Neural cell (in vitro differentiated cells): ENCODE measurements at regions not wholly inside any gene's neighbourhood (a gene's known extent, or its start where the extent isn't known, plus 50 kb on each side); places are given as distances from the start of the nearest gene placed in this dataset.

Experiments used
- H2AFZ ChIP-seq: fragments of 200-600, 300-800 bp; sonication (generic), shearing (Covaris generic); 2 replicates; pipeline ENCODE4 v1.6.0; 2014; ENCODE audit warnings: low read depth, mild to moderate bottlenecking, antibody characterized with exemption, low read length, moderate library complexity
- H3F3A ChIP-seq: fragments of 200-600 bp; shearing (Covaris generic); 2 replicates; pipeline ENCODE4 v1.6.1; 2016; ENCODE audit warnings: mild to moderate bottlenecking, moderate library complexity, mixed read lengths, antibody characterized with exemption, low read length; ENCODE audit not compliant: insufficient read depth, poor library complexity, severe bottlenecking
- H3K27ac ChIP-seq: fragments of 200-600, 300-800 bp; sonication (generic), shearing (Covaris generic); 2 replicates; pipeline ENCODE4 v1.5.1; 2014; ENCODE audit warnings: mild to moderate bottlenecking, low read length, moderate library complexity
- H3K27me3 ChIP-seq: fragments of 300-800, 200-600 bp; sonication (generic), shearing (Covaris generic); 2 replicates; pipeline ENCODE4 v1.6.0; 2014; ENCODE audit warnings: mild to moderate bottlenecking, low read depth, low read length, moderate library complexity; ENCODE audit not compliant: insufficient read depth
- H3K36me3 ChIP-seq: fragments of 300-800, 200-600 bp; sonication (generic), shearing (Covaris generic); 2 replicates; pipeline ENCODE4 v1.5.1; 2014; ENCODE audit warnings: mild to moderate bottlenecking, antibody characterized with exemption, low read length, moderate library complexity; ENCODE audit not compliant: insufficient read depth
- H3K4me2 ChIP-seq: fragments of 300-800, 200-600 bp; sonication (generic), shearing (Covaris generic); 2 replicates; pipeline ENCODE4 v1.6.0; 2014; ENCODE audit warnings: mild to moderate bottlenecking, low read length
- H3K4me3 ChIP-seq: fragments of 300-800, 200-600 bp; sonication (generic), shearing (Covaris generic); 2 replicates; pipeline ENCODE4 v1.5.1; 2014; ENCODE audit warnings: mild to moderate bottlenecking, low read length, moderate library complexity
- H3K79me2 ChIP-seq: fragments of 200-600 bp; shearing (Covaris generic); replicated peaks from 2 replicates; pipeline ENCODE4 v1.6.0; 2014; ENCODE audit warnings: mild to moderate bottlenecking, low read length, moderate library complexity; ENCODE audit not compliant: insufficient read depth
- H3K9ac ChIP-seq: fragments of 300-800, 200-600 bp; sonication (generic), shearing (Covaris generic); 2 replicates; pipeline ENCODE4 v1.6.1; 2016; ENCODE audit warnings: mild to moderate bottlenecking, low read length, mixed read lengths
- H3K9me2 ChIP-seq: fragments of 200-600 bp; shearing (Covaris generic); 2 replicates; pipeline ENCODE4 v1.6.1; 2016; ENCODE audit warnings: mild to moderate bottlenecking, low read length, mixed read lengths; ENCODE audit not compliant: insufficient read depth
- H3K9me3 ChIP-seq: fragments of 200-600, 300-800 bp; sonication (generic), shearing (Covaris generic); 2 replicates; pipeline ENCODE4 v1.6.1; 2016; ENCODE audit warnings: mild to moderate bottlenecking, mixed run types, low read length, moderate library complexity, mixed read lengths
- H4K20me1 ChIP-seq: fragments of 200-600 bp; shearing (Covaris generic); 2 replicates; pipeline ENCODE4 v1.6.1; 2016; ENCODE audit warnings: mild to moderate bottlenecking, mixed run types; ENCODE audit not compliant: insufficient read depth
- EP300 ChIP-seq: fragments of 450-650 bp; conservative IDR thresholded peaks from 2 replicates; pipeline ENCODE4 v1.6.1; 2014; ENCODE audit warnings: antibody characterized with exemption, mild to moderate bottlenecking, moderate library complexity; ENCODE audit not compliant: poor library complexity, severe bottlenecking
- EZH2 ChIP-seq: fragments of 200-600, 300-800 bp; shearing (Covaris generic), sonication (generic); IDR thresholded peaks from 2 replicates; pipeline ENCODE4 v1.6.1; 2014; ENCODE audit warnings: antibody characterized with exemption, low read length, borderline replicate concordance, mild to moderate bottlenecking; ENCODE audit not compliant: insufficient read depth, poor library complexity, severe bottlenecking
- MXI1 ChIP-seq: fragments of 450-650 bp; conservative IDR thresholded peaks from 2 replicates; pipeline ENCODE4 v1.6.1; 2014; ENCODE audit warnings: antibody characterized with exemption, mild to moderate bottlenecking; ENCODE audit not compliant: poor library complexity, severe bottlenecking
- POLR2AphosphoS5 ChIP-seq: IDR thresholded peaks from 2 replicates; pipeline ENCODE4 v1.6.1; 2012
- RAD21 ChIP-seq: fragments of 450-650 bp; conservative IDR thresholded peaks from 2 replicates; pipeline ENCODE4 v1.6.1; 2014; ENCODE audit warnings: antibody characterized with exemption, mild to moderate bottlenecking, moderate library complexity
- SMC3 ChIP-seq: fragments of 450-650 bp; conservative IDR thresholded peaks from 2 replicates; pipeline ENCODE4 v1.6.1; 2014; ENCODE audit warnings: antibody characterized with exemption, mild to moderate bottlenecking, moderate library complexity; ENCODE audit not compliant: poor library complexity
- TAF1 ChIP-seq: IDR thresholded peaks from 2 replicates; pipeline ENCODE4 v1.6.1; 2012; ENCODE audit warnings: low read depth
- TF ChIP-seq, protein P1 (sequence below): IDR thresholded peaks from 2 replicates; pipeline ENCODE4 v1.6.1; 2012; ENCODE audit warnings: borderline replicate concordance
- TF ChIP-seq, protein P2 (sequence below): fragments of 450-650 bp; IDR thresholded peaks from 2 replicates; pipeline ENCODE4 v1.5.1; 2014; ENCODE audit warnings: antibody characterized with exemption, mild to moderate bottlenecking, moderate library complexity; ENCODE audit not compliant: poor library complexity, severe bottlenecking

DNA sequence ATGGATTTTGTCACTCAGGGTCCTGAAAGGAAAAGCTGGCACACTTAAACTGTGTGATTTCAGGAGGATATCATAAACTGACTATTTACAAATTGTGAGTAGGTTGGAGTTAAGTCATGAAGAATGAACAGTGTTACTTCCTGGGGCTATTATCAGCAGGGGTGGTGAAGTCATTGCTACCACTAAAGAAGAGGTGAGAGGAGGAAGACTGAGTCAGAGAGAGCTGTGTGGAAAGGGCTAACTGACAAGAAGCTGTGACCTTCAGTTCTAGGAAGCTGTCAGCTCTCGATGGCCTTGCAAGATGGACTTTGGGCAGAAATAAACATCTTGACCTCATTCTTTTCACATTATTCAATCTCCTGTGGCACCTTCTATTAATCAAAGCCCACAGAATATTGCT is 72.3 kb upstream of the STARD4 start:
- H3K9ac ChIP-seq, result no peak overlapping the region
- no peaks in the 10 kb centered on the region for H3K79me2 ChIP-seq
- no peak overlapping the region for H3K4me3 ChIP-seq
- no peak for TF ChIP-seq EZH2
- no peak for TF ChIP-seq RAD21
- no peak for TF ChIP-seq EP300
- TF ChIP-seq TAF1, result no peak
- TF ChIP-seq SMC3, result no peak
- no peak for TF ChIP-seq MXI1
- TF ChIP-seq, protein P1, sequence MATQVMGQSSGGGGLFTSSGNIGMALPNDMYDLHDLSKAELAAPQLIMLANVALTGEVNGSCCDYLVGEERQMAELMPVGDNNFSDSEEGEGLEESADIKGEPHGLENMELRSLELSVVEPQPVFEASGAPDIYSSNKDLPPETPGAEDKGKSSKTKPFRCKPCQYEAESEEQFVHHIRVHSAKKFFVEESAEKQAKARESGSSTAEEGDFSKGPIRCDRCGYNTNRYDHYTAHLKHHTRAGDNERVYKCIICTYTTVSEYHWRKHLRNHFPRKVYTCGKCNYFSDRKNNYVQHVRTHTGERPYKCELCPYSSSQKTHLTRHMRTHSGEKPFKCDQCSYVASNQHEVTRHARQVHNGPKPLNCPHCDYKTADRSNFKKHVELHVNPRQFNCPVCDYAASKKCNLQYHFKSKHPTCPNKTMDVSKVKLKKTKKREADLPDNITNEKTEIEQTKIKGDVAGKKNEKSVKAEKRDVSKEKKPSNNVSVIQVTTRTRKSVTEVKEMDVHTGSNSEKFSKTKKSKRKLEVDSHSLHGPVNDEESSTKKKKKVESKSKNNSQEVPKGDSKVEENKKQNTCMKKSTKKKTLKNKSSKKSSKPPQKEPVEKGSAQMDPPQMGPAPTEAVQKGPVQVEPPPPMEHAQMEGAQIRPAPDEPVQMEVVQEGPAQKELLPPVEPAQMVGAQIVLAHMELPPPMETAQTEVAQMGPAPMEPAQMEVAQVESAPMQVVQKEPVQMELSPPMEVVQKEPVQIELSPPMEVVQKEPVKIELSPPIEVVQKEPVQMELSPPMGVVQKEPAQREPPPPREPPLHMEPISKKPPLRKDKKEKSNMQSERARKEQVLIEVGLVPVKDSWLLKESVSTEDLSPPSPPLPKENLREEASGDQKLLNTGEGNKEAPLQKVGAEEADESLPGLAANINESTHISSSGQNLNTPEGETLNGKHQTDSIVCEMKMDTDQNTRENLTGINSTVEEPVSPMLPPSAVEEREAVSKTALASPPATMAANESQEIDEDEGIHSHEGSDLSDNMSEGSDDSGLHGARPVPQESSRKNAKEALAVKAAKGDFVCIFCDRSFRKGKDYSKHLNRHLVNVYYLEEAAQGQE, result no peak
- TF ChIP-seq, protein P2, sequence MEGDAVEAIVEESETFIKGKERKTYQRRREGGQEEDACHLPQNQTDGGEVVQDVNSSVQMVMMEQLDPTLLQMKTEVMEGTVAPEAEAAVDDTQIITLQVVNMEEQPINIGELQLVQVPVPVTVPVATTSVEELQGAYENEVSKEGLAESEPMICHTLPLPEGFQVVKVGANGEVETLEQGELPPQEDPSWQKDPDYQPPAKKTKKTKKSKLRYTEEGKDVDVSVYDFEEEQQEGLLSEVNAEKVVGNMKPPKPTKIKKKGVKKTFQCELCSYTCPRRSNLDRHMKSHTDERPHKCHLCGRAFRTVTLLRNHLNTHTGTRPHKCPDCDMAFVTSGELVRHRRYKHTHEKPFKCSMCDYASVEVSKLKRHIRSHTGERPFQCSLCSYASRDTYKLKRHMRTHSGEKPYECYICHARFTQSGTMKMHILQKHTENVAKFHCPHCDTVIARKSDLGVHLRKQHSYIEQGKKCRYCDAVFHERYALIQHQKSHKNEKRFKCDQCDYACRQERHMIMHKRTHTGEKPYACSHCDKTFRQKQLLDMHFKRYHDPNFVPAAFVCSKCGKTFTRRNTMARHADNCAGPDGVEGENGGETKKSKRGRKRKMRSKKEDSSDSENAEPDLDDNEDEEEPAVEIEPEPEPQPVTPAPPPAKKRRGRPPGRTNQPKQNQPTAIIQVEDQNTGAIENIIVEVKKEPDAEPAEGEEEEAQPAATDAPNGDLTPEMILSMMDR, result no peak
- H3K36me3 ChIP-seq, result no peaks in the 10 kb centered on the region
- H2AFZ ChIP-seq, result no peak overlapping the region
- H3K4me2 ChIP-seq, result no peak overlapping the region
- no peaks in the 10 kb centered on the region for H3K27me3 ChIP-seq
- H3K9me2 ChIP-seq, result no peaks in the 10 kb centered on the region
- no peaks in the 10 kb centered on the region for H3F3A ChIP-seq
- no peaks in the 10 kb centered on the region for H4K20me1 ChIP-seq
- H3K9me3 ChIP-seq, result no peaks in the 10 kb centered on the region
- H3K27ac ChIP-seq, result no peak overlapping the region

DNA sequence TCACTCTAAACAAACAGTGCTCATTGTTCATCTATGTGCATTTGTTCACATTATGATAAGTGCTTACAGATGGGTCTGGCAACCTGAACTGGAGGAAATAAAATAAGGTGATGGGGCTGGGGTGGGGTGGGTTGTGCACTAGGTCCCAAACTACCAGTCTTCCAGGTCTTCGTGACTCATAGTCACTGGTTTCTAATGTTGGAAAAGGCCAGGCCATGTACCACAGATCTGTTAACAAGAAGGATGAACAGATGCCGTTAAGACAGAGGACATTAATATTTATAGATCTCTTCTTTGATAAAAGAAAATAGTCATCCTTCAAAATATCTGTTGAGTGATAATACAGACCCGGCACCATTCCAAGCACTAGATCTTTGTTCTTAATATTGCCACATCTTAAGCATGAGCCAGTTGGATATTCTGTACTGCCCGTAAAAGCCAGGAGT is 71.4 kb upstream of the STARD4 start:
- H4K20me1 ChIP-seq, result no peaks in the 10 kb centered on the region
- H3K36me3 ChIP-seq, result no peaks in the 10 kb centered on the region
- no peaks in the 10 kb centered on the region for H3K27me3 ChIP-seq
- no peaks in the 10 kb centered on the region for H3K79me2 ChIP-seq
- H2AFZ ChIP-seq, result no peak overlapping the region
- no peaks in the 10 kb centered on the region for H3F3A ChIP-seq
- H3K9me3 ChIP-seq, result no peaks in the 10 kb centered on the region
- H3K9ac ChIP-seq, result no peak overlapping the region
- H3K9me2 ChIP-seq, result no peaks in the 10 kb centered on the region
- H3K4me2 ChIP-seq, result no peak overlapping the region
- no peak overlapping the region for H3K4me3 ChIP-seq
- TF ChIP-seq SMC3 (no peak), POLR2AphosphoS5 (no peak), TAF1 (no peak), EZH2 (no peak), MXI1 (no peak), EP300 (no peak), RAD21 (no peak)
- TF ChIP-seq, protein P2, result no peak
- TF ChIP-seq, protein P1, result no peak
- H3K27ac ChIP-seq, result no peak overlapping the region
